HCT116 (cell line): ENCODE measurements at regions not wholly inside any gene's neighbourhood (a gene's known extent, or its start where the extent isn't known, plus 50 kb on each side); places are given as distances from the start of the nearest gene placed in this dataset.

ENCODE experiments used
- ATAC-seq: fragments of 200-7000 bp; cut with Tn5 transposase; 2 replicates; pipeline ENCODE4 v1.9.1; 2020; ENCODE audit warnings: mild to moderate bottlenecking, moderate library complexity
- BruUV-seq: library from RNA; stranded (reverse); fragments of 400-500 nt; replicated peaks from 2 replicates; lab custom pipeline; 2021; lab: Mats Ljungman, UMichigan
- CTCF ChIA-PET: fragments of 300-600 bp; sonication (Branson Sonifier 250); formaldehyde crosslinking; loops from one replicate; lab custom pipeline; 2021; ENCODE audit warnings: antibody characterized with exemption; lab: Charles Lee
- POLR2A ChIA-PET: fragments of 300-600, 350-600 bp; sonication (Branson Sonifier 250); formaldehyde crosslinking; loops from one replicate; lab custom pipeline; 2021; ENCODE audit warnings: antibody characterized with exemption; lab: Charles Lee
- RAD21 ChIA-PET, 2 experiments: fragments of 300-600 bp; sonication (Branson Sonifier 250); formaldehyde crosslinking; loops; one replicate each; lab custom pipeline; 2023; ENCODE audit warnings: low total read pairs in 2 of 2; ENCODE audit not compliant: uncharacterized antibody in 2 of 2, unreplicated experiment in 2 of 2, low non-redundant PET in 1 of 2; lab: Charles Lee
- DNase-seq: peaks from one replicate; pipeline ENCODE4 v3.0.0-alpha.2; 2010; ENCODE audit warnings: low read depth, low spot score
- H2AFZ ChIP-seq: fragments of 200-600 bp; shearing (Covaris generic), sonication (generic); 2 replicates; pipeline ENCODE4 v1.6.1; 2017; ENCODE audit warnings: low read depth, mixed run types, mixed read lengths, antibody characterized with exemption, low read length; ENCODE audit not compliant: poor library complexity, severe bottlenecking
- H3K27ac ChIP-seq: 2 replicates; pipeline ENCODE4 v1.5.1; 2012; ENCODE audit warnings: low read depth, low read length
- H3K27me3 ChIP-seq: fragments of 200-600 bp; sonication (generic); 2 replicates; pipeline ENCODE4 v1.6.1; 2016; ENCODE audit warnings: mixed run types, low read length, mixed read lengths; ENCODE audit not compliant: insufficient read depth
- H3K36me3 ChIP-seq, 2 experiments: fragments of 200-500 bp in 1 of 2; fragments of 200-600 bp in 1 of 2; sonication (Bioruptor generic) in 1 of 2; sonication (generic) in 1 of 2; 2 replicates each; pipeline versions ENCODE4 v1.5.1 to v1.6.1; 2014 to 2016; ENCODE audit warnings: low read length in 2 of 2, inconsistent platforms in 1 of 2, mixed read lengths in 1 of 2, mixed run types in 1 of 2; ENCODE audit not compliant: insufficient read depth in 2 of 2, control insufficient read depth in 1 of 2
- H3K4me1 ChIP-seq, 2 experiments: fragments of 200-600 bp in 1 of 2; sonication (generic) in 1 of 2; 2 replicates each; pipeline versions ENCODE4 v1.5.1 to v1.6.1; 2012 to 2017; ENCODE audit warnings: low read length in 2 of 2, inconsistent platforms in 1 of 2, mild to moderate bottlenecking in 1 of 2, mixed read lengths in 1 of 2, mixed run types in 1 of 2, moderate library complexity in 1 of 2; ENCODE audit not compliant: insufficient read depth in 2 of 2, control insufficient read depth in 1 of 2
- H3K4me2 ChIP-seq: fragments of 200-600 bp; sonication (generic); 2 replicates; pipeline ENCODE4 v1.6.1; 2017; ENCODE audit warnings: mixed run types, low read length, mixed read lengths
- H3K4me3 ChIP-seq, 2 experiments: fragments of 200-600 bp in 1 of 2; sonication (generic) in 1 of 2; replicated peaks in 1 of 2; 2 replicates each; pipeline ENCODE4 v1.5.1; 2011 to 2016; ENCODE audit warnings: low read length in 2 of 2, control low read depth in 1 of 2, low read depth in 1 of 2, mild to moderate bottlenecking in 1 of 2, mixed read lengths in 1 of 2, mixed run types in 1 of 2
- H3K79me2 ChIP-seq: fragments of 200-600 bp; sonication (generic); 2 replicates; pipeline ENCODE4 v1.6.1; 2017; ENCODE audit warnings: mild to moderate bottlenecking, mixed run types, low read length, moderate library complexity, mixed read lengths; ENCODE audit not compliant: insufficient read depth
- H3K9ac ChIP-seq: fragments of 200-600 bp; sonication (generic); 2 replicates; pipeline ENCODE4 v1.6.1; 2016; ENCODE audit warnings: low read length, mixed read lengths
- H3K9me2 ChIP-seq: fragments of 200-600 bp; sonication (generic), shearing (Covaris generic); 2 replicates; pipeline ENCODE4 v1.6.1; 2017; ENCODE audit warnings: mixed run types, mild to moderate bottlenecking, moderate library complexity; ENCODE audit not compliant: insufficient read depth
- H3K9me3 ChIP-seq, 2 experiments: fragments of 200-500 bp in 1 of 2; fragments of 200-600 bp in 1 of 2; sonication (Bioruptor generic) in 1 of 2; sonication (generic) in 1 of 2; 2 replicates each; pipeline ENCODE4 v1.6.1; 2014 to 2017; ENCODE audit warnings: low read length in 2 of 2, mixed read lengths in 2 of 2, inconsistent platforms in 1 of 2, low read depth in 1 of 2, mild to moderate bottlenecking in 1 of 2, mixed run types in 1 of 2, moderate library complexity in 1 of 2; ENCODE audit not compliant: control insufficient read depth in 1 of 2, insufficient read depth in 1 of 2
- H4K20me1 ChIP-seq: fragments of 200-600 bp; sonication (generic), shearing (Covaris generic); 2 replicates; pipeline ENCODE4 v1.6.1; 2017; ENCODE audit warnings: mixed run types, mild to moderate bottlenecking, moderate library complexity; ENCODE audit not compliant: insufficient read depth
- CBX3 ChIP-seq: IDR thresholded peaks from 2 replicates; pipeline ENCODE4 v1.6.1; 2012; ENCODE audit warnings: low read depth
- CEBPB ChIP-seq: IDR thresholded peaks from 2 replicates; pipeline ENCODE4 v1.6.1; 2012; ENCODE audit warnings: low read depth
- ELF1 ChIP-seq: IDR thresholded peaks from 2 replicates; pipeline ENCODE4 v1.6.1; 2012; ENCODE audit warnings: low read depth, borderline replicate concordance
- EZH2 ChIP-seq: fragments of 200-600 bp; sonication (generic); IDR thresholded peaks from 2 replicates; pipeline ENCODE4 v1.6.1; 2017; ENCODE audit warnings: antibody characterized with exemption, mixed run types
- POLR2A ChIP-seq: IDR thresholded peaks from 2 replicates; pipeline ENCODE4 v1.7.0; 2011; ENCODE audit warnings: borderline replicate concordance; ENCODE audit not compliant: insufficient read depth, insufficient read length; ENCODE audit errors: extremely low read depth
- RAD21 ChIP-seq: IDR thresholded peaks from 2 replicates; pipeline ENCODE4 v1.6.1; 2012; ENCODE audit warnings: low read depth, mild to moderate bottlenecking
- SRF ChIP-seq: IDR thresholded peaks from 2 replicates; pipeline ENCODE4 v1.6.1; 2012; ENCODE audit warnings: low read depth
- TCF7L2 ChIP-seq: IDR thresholded peaks from 2 replicates; pipeline ENCODE4 v1.7.0; 2011; ENCODE audit warnings: borderline replicate concordance, inconsistent platforms; ENCODE audit not compliant: insufficient read depth, insufficient read length; ENCODE audit errors: extremely low read depth
- YY1 ChIP-seq: IDR thresholded peaks from 2 replicates; pipeline ENCODE4 v1.6.1; 2011; ENCODE audit warnings: low read length, low read depth, moderate library complexity, mild to moderate bottlenecking; ENCODE audit not compliant: insufficient replicate concordance; ENCODE audit errors: extremely low read depth
- ZBTB33 ChIP-seq: IDR thresholded peaks from 2 replicates; pipeline ENCODE4 v1.6.1; 2011; ENCODE audit warnings: mild to moderate bottlenecking, low read length, moderate library complexity; ENCODE audit not compliant: insufficient replicate concordance; ENCODE audit errors: extremely low read depth
- ZNF274 ChIP-seq: fragments of 200-500 bp; sonication (Bioruptor generic); IDR thresholded peaks from 2 replicates; pipeline ENCODE4 v1.6.1; 2014; ENCODE audit warnings: mild to moderate bottlenecking, low read depth, low read length, inconsistent platforms
- intact Hi-C: fragments of 100-400 bp; cut with micrococcal nuclease; formaldehyde crosslinking; loops from 2 replicates; pipeline ENCODE4 v1.10.0; 2022
- TF ChIP-seq, protein P1 (sequence below): IDR thresholded peaks from 2 replicates; pipeline ENCODE4 v1.6.1; 2012
- TF ChIP-seq, protein P2 (sequence below): IDR thresholded peaks from 2 replicates; pipeline ENCODE4 v1.6.1; 2012; ENCODE audit warnings: low read depth

GRCh38 chr11:22079133-22079872 lies 113.6 kb upstream of the ANO5 start:
- ChIA-PET POLR2A (no interaction called here), RAD21 (no interaction called here), CTCF (no interaction called here)
- H3K27ac ChIP-seq = no peak overlapping the region
- TF ChIP-seq POLR2A = no peak
- TF ChIP-seq, protein P1, sequence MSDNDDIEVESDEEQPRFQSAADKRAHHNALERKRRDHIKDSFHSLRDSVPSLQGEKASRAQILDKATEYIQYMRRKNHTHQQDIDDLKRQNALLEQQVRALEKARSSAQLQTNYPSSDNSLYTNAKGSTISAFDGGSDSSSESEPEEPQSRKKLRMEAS = no peak
- TF ChIP-seq ZBTB33 = no peak
- no peak for TF ChIP-seq YY1
- TF ChIP-seq RAD21 = no peak
- TF ChIP-seq CEBPB = no peak
- no peak for TF ChIP-seq ZNF274
- TF ChIP-seq, protein P2, sequence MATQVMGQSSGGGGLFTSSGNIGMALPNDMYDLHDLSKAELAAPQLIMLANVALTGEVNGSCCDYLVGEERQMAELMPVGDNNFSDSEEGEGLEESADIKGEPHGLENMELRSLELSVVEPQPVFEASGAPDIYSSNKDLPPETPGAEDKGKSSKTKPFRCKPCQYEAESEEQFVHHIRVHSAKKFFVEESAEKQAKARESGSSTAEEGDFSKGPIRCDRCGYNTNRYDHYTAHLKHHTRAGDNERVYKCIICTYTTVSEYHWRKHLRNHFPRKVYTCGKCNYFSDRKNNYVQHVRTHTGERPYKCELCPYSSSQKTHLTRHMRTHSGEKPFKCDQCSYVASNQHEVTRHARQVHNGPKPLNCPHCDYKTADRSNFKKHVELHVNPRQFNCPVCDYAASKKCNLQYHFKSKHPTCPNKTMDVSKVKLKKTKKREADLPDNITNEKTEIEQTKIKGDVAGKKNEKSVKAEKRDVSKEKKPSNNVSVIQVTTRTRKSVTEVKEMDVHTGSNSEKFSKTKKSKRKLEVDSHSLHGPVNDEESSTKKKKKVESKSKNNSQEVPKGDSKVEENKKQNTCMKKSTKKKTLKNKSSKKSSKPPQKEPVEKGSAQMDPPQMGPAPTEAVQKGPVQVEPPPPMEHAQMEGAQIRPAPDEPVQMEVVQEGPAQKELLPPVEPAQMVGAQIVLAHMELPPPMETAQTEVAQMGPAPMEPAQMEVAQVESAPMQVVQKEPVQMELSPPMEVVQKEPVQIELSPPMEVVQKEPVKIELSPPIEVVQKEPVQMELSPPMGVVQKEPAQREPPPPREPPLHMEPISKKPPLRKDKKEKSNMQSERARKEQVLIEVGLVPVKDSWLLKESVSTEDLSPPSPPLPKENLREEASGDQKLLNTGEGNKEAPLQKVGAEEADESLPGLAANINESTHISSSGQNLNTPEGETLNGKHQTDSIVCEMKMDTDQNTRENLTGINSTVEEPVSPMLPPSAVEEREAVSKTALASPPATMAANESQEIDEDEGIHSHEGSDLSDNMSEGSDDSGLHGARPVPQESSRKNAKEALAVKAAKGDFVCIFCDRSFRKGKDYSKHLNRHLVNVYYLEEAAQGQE = no peak
- TF ChIP-seq TCF7L2 = no peak
- TF ChIP-seq ELF1 = no peak
- TF ChIP-seq SRF = no peak
- no peak for TF ChIP-seq EZH2
- no peak for TF ChIP-seq CBX3
- no peaks in the 10 kb centered on the region; the same call in 1 of the 2 replicates for H4K20me1 ChIP-seq
- ATAC-seq (no peak), DNase-seq (no peak)
- H3K9me2 ChIP-seq = no peaks in the 10 kb centered on the region
- intact Hi-C loops = loop anchor here (10.0 kb wide), 1 partner anchor 665 kb away; no protein-coding TSS in a partner anchor
- H3K9ac ChIP-seq = no peak overlapping the region
- no TSS peak for BruUV-seq
- no peaks in the 10 kb centered on the region for H3K79me2 ChIP-seq
- no peak overlapping the region for H3K4me3 ChIP-seq
- H3K27me3 ChIP-seq = no peaks in the 10 kb centered on the region
- H3K9me3 ChIP-seq = peaks cover 0 to 7% of the 10 kb centered on the region in 2 experiments; a peak in 2 of 4 replicates
- no peaks in the 10 kb centered on the region for H3K36me3 ChIP-seq
- no peak overlapping the region for H3K4me2 ChIP-seq
- H2AFZ ChIP-seq = no peak overlapping the region
- no peaks in the 10 kb centered on the region for H3K4me1 ChIP-seq
